Neural cell (in vitro differentiated cells): ENCODE measurements at regions not wholly inside any gene's neighbourhood (a gene's known extent, or its start where the extent isn't known, plus 50 kb on each side); places are given as distances from the start of the nearest gene placed in this dataset.

Experiments
- CTCF ChIP-seq: fragments of 450-650 bp; IDR thresholded peaks from 2 replicates; pipeline ENCODE4 v1.5.1; 2014; ENCODE audit warnings: antibody characterized with exemption, mild to moderate bottlenecking, moderate library complexity; ENCODE audit not compliant: poor library complexity, severe bottlenecking
- EP300 ChIP-seq: fragments of 450-650 bp; conservative IDR thresholded peaks from 2 replicates; pipeline ENCODE4 v1.6.1; 2014; ENCODE audit warnings: antibody characterized with exemption, mild to moderate bottlenecking, moderate library complexity; ENCODE audit not compliant: poor library complexity, severe bottlenecking
- EZH2 ChIP-seq: fragments of 200-600, 300-800 bp; shearing (Covaris generic), sonication (generic); IDR thresholded peaks from 2 replicates; pipeline ENCODE4 v1.6.1; 2014; ENCODE audit warnings: antibody characterized with exemption, low read length, borderline replicate concordance, mild to moderate bottlenecking; ENCODE audit not compliant: insufficient read depth, poor library complexity, severe bottlenecking
- MXI1 ChIP-seq: fragments of 450-650 bp; conservative IDR thresholded peaks from 2 replicates; pipeline ENCODE4 v1.6.1; 2014; ENCODE audit warnings: antibody characterized with exemption, mild to moderate bottlenecking; ENCODE audit not compliant: poor library complexity, severe bottlenecking
- POLR2AphosphoS5 ChIP-seq: IDR thresholded peaks from 2 replicates; pipeline ENCODE4 v1.6.1; 2012
- RAD21 ChIP-seq: fragments of 450-650 bp; conservative IDR thresholded peaks from 2 replicates; pipeline ENCODE4 v1.6.1; 2014; ENCODE audit warnings: antibody characterized with exemption, mild to moderate bottlenecking, moderate library complexity
- REST ChIP-seq: IDR thresholded peaks from 2 replicates; pipeline ENCODE4 v1.6.1; 2012; ENCODE audit warnings: borderline replicate concordance
- SMC3 ChIP-seq: fragments of 450-650 bp; conservative IDR thresholded peaks from 2 replicates; pipeline ENCODE4 v1.6.1; 2014; ENCODE audit warnings: antibody characterized with exemption, mild to moderate bottlenecking, moderate library complexity; ENCODE audit not compliant: poor library complexity

GRCh38 chr2:238502088-238502810, 75.5 kb downstream of the ASB1 start:
- TF ChIP-seq CTCF (no peak), POLR2AphosphoS5 (no peak), EZH2 (no peak), REST (no peak), SMC3 (no peak), EP300 (no peak), RAD21 (no peak), MXI1 (no peak)
